ENCODE measurements at regions not wholly inside any gene's neighbourhood (a gene's known extent, or its start where the extent isn't known, plus 50 kb on each side); places are given as distances from the start of the nearest gene placed in this dataset.
"Not testable (repeated sequence)": the region's sequence is repeated elsewhere in the genome, so short reads cannot be mapped to it uniquely, and the experiment has no call there.

- no peak for TF ChIP-seq CTCF (conservative IDR thresholded peaks at IDR 0.05; ENCODE audit: low read length)
- H3K4me3 ChIP-seq (ENCODE audit: low read length), result no peak overlapping the region
- DNase-seq (ENCODE audit: low read depth), result no peak
Observed at GRCh38 chrX:41003506-41004270, 81.6 kb upstream of the USP9X start.

GRCh38 chrX:41005445-41005992 lies 79.7 kb upstream of the USP9X start:
- no peak for DNase-seq (ENCODE audit: low read depth)
- H3K4me3 ChIP-seq (ENCODE audit: low read length), result no peak overlapping the region
- TF ChIP-seq CTCF (conservative IDR thresholded peaks at IDR 0.05; ENCODE audit: low read length), result no peak

GRCh38 chrX:41009850-41010846 lies 75.1 kb upstream of the USP9X start:
- TF ChIP-seq CTCF (conservative IDR thresholded peaks at IDR 0.05; ENCODE audit: low read length), result no peak
- DNase-seq (ENCODE audit: low read depth), result peak; percentile 87
- peak overlapping the region; percentile 52 for H3K4me3 ChIP-seq (ENCODE audit: low read length)

- no peak for TF ChIP-seq CTCF (conservative IDR thresholded peaks at IDR 0.05; ENCODE audit: low read length)
- no peak overlapping the region for H3K4me3 ChIP-seq (ENCODE audit: low read length)
Observed at GRCh38 chrX:41014776-41015360, 70.4 kb upstream of the USP9X start.

GRCh38 chrX:41017785-41018184 lies 67.5 kb upstream of the USP9X start:
- H3K4me3 ChIP-seq (ENCODE audit: low read length); DNase-seq (ENCODE audit: low read depth): not testable (repeated sequence)

More at GRCh38 chrX:41014776-41015360, 70.4 kb upstream of the USP9X start:
- DNase-seq (ENCODE audit: low read depth), result peak; percentile 16

GRCh38 chrX:41018391-41019040 lies 66.7 kb upstream of the USP9X start:
- H3K4me3 ChIP-seq (ENCODE audit: low read length); DNase-seq (ENCODE audit: low read depth): not testable (repeated sequence)

GRCh38 chrX:41019041-41019392 lies 66.2 kb upstream of the USP9X start:
- no peak for DNase-seq (ENCODE audit: low read depth)
- TF ChIP-seq CTCF (conservative IDR thresholded peaks at IDR 0.05; ENCODE audit: low read length), result no peak
- H3K4me3 ChIP-seq (ENCODE audit: low read length), result no peak overlapping the region
